Adrenal gland (tissue), 9 donors: ENCODE measurements at regions not wholly inside any gene's neighbourhood (a gene's known extent, or its start where the extent isn't known, plus 50 kb on each side); places are given as distances from the start of the nearest gene placed in this dataset.

ENCODE experiments used
- DNase-seq, 7 donors: peaks; one replicate each; pipeline ENCODE4 v3.0.0-alpha.2; 2019 to 2020
- H3K27ac ChIP-seq, 5 donors: fragments of 200-600 bp; sonication (generic) in 4 of 5; 1 replicate in 3 of 5; 2 replicates in 2 of 5; pipeline versions ENCODE4 v1.5.1 to v1.8.0; 2016 to 2020; ENCODE audit warnings: mild to moderate bottlenecking in 1 of 5
- H3K27me3 ChIP-seq: fragments of 200-600 bp; 2 replicates; pipeline ENCODE4 v1.8.0; 2021
- H3K36me3 ChIP-seq, 2 donors: fragments of 200-600 bp; replicated peaks in 1 of 2; 1 replicate in 1 of 2; 2 replicates in 1 of 2; pipeline versions ENCODE4 v1.5.1 to v1.8.0; 2018 to 2022
- H3K4me1 ChIP-seq, 2 donors: fragments of 200-600 bp; replicated peaks in 1 of 2; 1 replicate in 1 of 2; 2 replicates in 1 of 2; pipeline versions ENCODE4 v1.5.1 to v1.8.0; 2018 to 2021
- H3K4me3 ChIP-seq, 4 donors: fragments of 200-600 bp; sonication (generic) in 3 of 4; one replicate each; pipeline ENCODE4 v1.5.1; 2016 to 2018
- H3K9me3 ChIP-seq, 3 donors: fragments of 200-600 bp; sonication (generic) in 1 of 3; replicated peaks in 1 of 3; 1 replicate in 2 of 3; 2 replicates in 1 of 3; pipeline versions ENCODE4 v1.5.1 to v1.8.0; 2016 to 2021
- POLR2A ChIP-seq, 2 donors: fragments of 450-650 bp; IDR thresholded peaks; one replicate each; pipeline ENCODE4 v1.6.1; 2017; ENCODE audit warnings: antibody characterized with exemption in 2 of 2, mild to moderate bottlenecking in 2 of 2, moderate library complexity in 1 of 2
- WGBS, 4 donors: extraction: QIAGEN DNeasy Blood & Tissue Kit in 2 of 4; methylation state at CpG; one replicate each; pipeline versions ENCODE4 v1.1.5 to v1.1.7; 2013 to 2017; 5-methylcytosine and 5-hydroxymethylcytosine counted together
- intact Hi-C, 2 donors: fragments of 100-400 bp; cut with DNase I; formaldehyde crosslinking; loops; one replicate each; pipeline versions ENCODE4 v1.14.1 to v1.15.0; 2022 to 2023
- TF ChIP-seq, protein P1 (sequence below), 6 experiments: fragments of 450-650 bp in 4 of 6; fragments of 200-600 bp in 2 of 6; sonication (generic) in 1 of 6; IDR thresholded peaks; 1 replicate in 5 of 6; 2 replicates in 1 of 6; pipeline versions ENCODE4 v1.5.1 to v1.8.0; 2016 to 2021; ENCODE audit warnings: antibody characterized with exemption in 6 of 6, mild to moderate bottlenecking in 2 of 6, moderate library complexity in 1 of 6
- donor health status: healthy with polysubstance abuse.
- donor health status: Bipolar disorder and iron deficiency.
- donor health status: DM: yes; HTN: yes; CAD: no.
- donor health status: DM: no; HTN: no; CAD: no.
- donor health status: DM: no; HTN: no; CAD: no.

DNA sequence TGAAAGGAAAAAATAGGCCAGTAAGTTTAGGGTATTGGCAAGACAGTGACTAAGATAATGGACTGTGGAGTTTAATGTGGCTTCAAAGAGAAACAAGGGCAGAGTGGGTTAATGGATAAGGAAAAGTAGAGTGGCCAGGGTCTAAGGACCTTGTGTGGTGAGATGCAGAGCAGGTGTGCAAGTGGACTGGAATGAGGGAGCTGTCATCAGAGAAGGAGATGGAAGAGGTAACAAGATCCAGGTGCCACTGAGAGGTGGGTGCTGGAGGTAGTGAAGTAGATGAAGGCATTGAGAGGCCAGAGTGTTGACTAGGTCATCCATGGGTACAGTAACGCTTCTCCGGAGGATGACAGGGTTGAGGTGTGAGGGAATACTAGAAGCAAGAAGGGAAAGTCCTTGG, 136.1 kb downstream of the QRSL1 start:
- Histone ChIP-seq H3K4me3 (no peak overlapping the region), H3K27me3 (no peaks in the 10 kb centered on the region), H3K27ac (no peak overlapping the region), H3K9me3 (no peaks in the 10 kb centered on the region), H3K4me1 (no peaks in the 10 kb centered on the region), H3K36me3 (no peaks in the 10 kb centered on the region)
- DNase-seq, result no peak
- intact Hi-C loops, result no loop called here
- 93 to 100% (median 95%) methylated on average over 2 of the region's 2 CpGs for WGBS, 4 donors
- TF ChIP-seq, protein P1, sequence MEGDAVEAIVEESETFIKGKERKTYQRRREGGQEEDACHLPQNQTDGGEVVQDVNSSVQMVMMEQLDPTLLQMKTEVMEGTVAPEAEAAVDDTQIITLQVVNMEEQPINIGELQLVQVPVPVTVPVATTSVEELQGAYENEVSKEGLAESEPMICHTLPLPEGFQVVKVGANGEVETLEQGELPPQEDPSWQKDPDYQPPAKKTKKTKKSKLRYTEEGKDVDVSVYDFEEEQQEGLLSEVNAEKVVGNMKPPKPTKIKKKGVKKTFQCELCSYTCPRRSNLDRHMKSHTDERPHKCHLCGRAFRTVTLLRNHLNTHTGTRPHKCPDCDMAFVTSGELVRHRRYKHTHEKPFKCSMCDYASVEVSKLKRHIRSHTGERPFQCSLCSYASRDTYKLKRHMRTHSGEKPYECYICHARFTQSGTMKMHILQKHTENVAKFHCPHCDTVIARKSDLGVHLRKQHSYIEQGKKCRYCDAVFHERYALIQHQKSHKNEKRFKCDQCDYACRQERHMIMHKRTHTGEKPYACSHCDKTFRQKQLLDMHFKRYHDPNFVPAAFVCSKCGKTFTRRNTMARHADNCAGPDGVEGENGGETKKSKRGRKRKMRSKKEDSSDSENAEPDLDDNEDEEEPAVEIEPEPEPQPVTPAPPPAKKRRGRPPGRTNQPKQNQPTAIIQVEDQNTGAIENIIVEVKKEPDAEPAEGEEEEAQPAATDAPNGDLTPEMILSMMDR (IDR thresholded peaks at IDR 0.05), result no peak
- no peak for TF ChIP-seq POLR2A (IDR thresholded peaks at IDR 0.05)

DNA sequence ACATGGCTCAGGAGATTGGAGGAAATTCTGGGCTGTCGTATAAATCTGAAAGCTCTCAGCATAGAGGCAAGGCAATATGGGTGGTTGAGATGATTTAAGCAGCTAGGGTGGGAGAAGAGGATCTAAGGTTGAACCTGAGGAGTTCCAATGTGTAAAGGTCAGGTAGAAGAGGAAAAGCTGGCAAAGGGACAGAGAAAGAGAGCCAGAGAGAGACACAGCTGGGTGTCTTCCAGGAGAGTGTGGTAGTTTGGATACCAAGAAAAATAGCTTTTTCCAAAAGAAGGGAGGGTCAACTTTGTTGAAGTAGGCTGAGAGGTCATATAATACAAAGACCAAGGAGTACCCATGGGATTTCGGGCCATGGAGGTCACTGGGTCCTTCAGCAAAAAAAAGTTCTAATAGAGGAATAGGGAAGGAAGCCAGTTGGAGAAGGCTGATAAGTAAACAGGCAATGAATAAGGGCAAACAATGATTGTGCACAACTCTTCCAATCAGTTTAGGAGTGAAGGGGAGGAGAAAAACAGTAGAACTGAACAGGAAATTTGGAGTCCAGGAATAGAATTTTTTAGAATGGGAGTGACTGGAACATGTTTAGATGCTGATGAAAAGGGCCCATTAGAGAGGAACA, 135.1 kb downstream of the QRSL1 start:
- intact Hi-C loops, result no loop called here
- Histone ChIP-seq H3K9me3 (no peaks in the 10 kb centered on the region), H3K4me3 (no peak overlapping the region), H3K27me3 (no peaks in the 10 kb centered on the region), H3K27ac (no peak overlapping the region), H3K36me3 (no peaks in the 10 kb centered on the region), H3K4me1 (no peaks in the 10 kb centered on the region)
- DNase-seq, result no peak
- WGBS, 4 donors, result 59 to 64% (median 63%) methylated on average over 2 of the region's 2 CpGs
- no peak for TF ChIP-seq POLR2A (IDR thresholded peaks at IDR 0.05)
- TF ChIP-seq, protein P1 (IDR thresholded peaks at IDR 0.05), result no peak

DNA sequence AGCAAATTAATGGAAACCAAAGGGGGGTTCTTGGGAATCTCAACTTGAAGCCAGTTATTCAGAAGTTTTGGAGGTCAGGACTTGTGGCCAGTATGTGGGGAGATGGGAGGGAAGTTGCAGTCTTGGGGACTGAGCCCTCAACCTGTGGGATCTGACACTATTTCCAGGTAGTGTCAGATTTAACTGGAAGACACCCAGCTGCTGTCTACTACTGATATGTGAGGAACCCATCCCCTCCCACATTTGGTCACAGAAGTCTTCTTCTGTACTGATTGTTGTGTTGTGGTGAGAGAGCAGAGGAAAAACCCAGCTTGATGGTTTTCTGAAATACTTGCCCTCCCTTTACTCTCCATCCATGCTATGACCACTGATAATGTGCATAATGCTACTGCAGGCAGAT, 134.0 kb downstream of the QRSL1 start:
- Histone ChIP-seq H3K9me3 (no peaks in the 10 kb centered on the region), H3K4me1 (no peaks in the 10 kb centered on the region), H3K36me3 (no peaks in the 10 kb centered on the region), H3K4me3 (no peak overlapping the region), H3K27me3 (no peaks in the 10 kb centered on the region), H3K27ac (no peak overlapping the region)
- intact Hi-C loops, result no loop called here
- TF ChIP-seq POLR2A (IDR thresholded peaks at IDR 0.05), result no peak
- TF ChIP-seq, protein P1 (IDR thresholded peaks at IDR 0.05), result no peak
- no peak for DNase-seq

DNA sequence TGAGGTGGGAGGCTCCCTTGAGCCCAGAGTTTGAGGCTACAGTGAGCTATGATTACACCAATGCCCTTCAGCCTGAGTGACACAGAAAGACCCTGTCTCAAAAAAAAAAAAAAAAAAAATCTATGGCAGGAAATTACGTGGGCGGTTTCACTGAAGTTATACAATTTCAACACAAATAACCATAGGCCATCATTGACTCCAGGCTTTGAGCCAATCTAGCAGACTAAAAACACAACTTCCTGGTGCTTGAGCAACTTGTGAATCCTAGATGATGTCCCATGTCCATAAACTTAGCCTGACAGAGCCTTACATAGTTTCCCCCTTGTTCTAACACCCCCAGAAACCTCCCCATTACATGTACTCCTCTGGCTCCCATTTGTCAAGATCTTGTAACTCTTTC, 131.8 kb downstream of the QRSL1 start:
- Histone ChIP-seq H3K36me3 (no peaks in the 10 kb centered on the region), H3K4me1 (no peaks in the 10 kb centered on the region), H3K27ac (no peak overlapping the region), H3K4me3 (no peak overlapping the region), H3K9me3 (no peaks in the 10 kb centered on the region), H3K27me3 (no peaks in the 10 kb centered on the region)
- no peak for DNase-seq
- TF ChIP-seq, protein P1 (IDR thresholded peaks at IDR 0.05), result no peak
- TF ChIP-seq POLR2A (IDR thresholded peaks at IDR 0.05), result no peak
- intact Hi-C loops, result no loop called here
- 82 to 92% (median 83%) methylated on average over 2 of the region's 2 CpGs for WGBS, 4 donors
